Endothelial cell of umbilical vein (primary cell): ENCODE measurements at regions not wholly inside any gene's neighbourhood (a gene's known extent, or its start where the extent isn't known, plus 50 kb on each side); places are given as distances from the start of the nearest gene placed in this dataset.
A peak's percentile ranks its signal among the peaks of the same experiment; 100 is the strongest.

Experiments
- BruUV-seq: library from RNA; stranded (reverse); fragments of 400-500 nt; replicated peaks from 2 replicates; lab custom pipeline; 2021; lab: Mats Ljungman, UMichigan
- CTCF ChIA-PET: fragments of 300-600, 350-600 bp; sonication (Branson Sonifier 250); formaldehyde crosslinking; loops from one replicate; lab custom pipeline; 2021; ENCODE audit warnings: antibody characterized with exemption, inconsistent platforms; lab: Charles Lee
- POLR2A ChIA-PET: fragments of 300-600, 350-600 bp; sonication (Branson Sonifier 250); formaldehyde crosslinking; loops from one replicate; lab custom pipeline; 2021; ENCODE audit warnings: antibody characterized with exemption, inconsistent platforms; lab: Charles Lee
- DNase-seq: peaks from one replicate; pipeline ENCODE4 v3.0.0-alpha.2; 2011; ENCODE audit warnings: low read depth, low spot score
- FAIRE-seq: peaks from 2 replicates; lab custom pipeline; 2011; peaks lifted over from hg19 to GRCh38; lab: Jason Lieb, UNC
- H2AFZ ChIP-seq: 2 replicates; pipeline ENCODE4 v1.6.0; 2012; ENCODE audit warnings: low read depth, low read length, control low read depth, inconsistent platforms
- H3K27ac ChIP-seq: 2 replicates; pipeline ENCODE4 v1.5.1; 2011; ENCODE audit warnings: low read depth, mild to moderate bottlenecking, control low read depth, low read length, moderate library complexity; ENCODE audit not compliant: insufficient read depth
- H3K27me3 ChIP-seq, 2 experiments: 2 replicates each; pipeline versions ENCODE4 v1.6.0 to v1.6.1; 2011; ENCODE audit warnings: low read length in 2 of 2, mixed read lengths in 1 of 2; ENCODE audit not compliant: control insufficient read depth in 2 of 2, insufficient read depth in 2 of 2
- H3K36me3 ChIP-seq, 2 experiments: 2 replicates in 1 of 2; 3 replicates in 1 of 2; pipeline ENCODE4 v1.5.1; 2011; ENCODE audit warnings: low read length in 2 of 2, mild to moderate bottlenecking in 1 of 2, moderate library complexity in 1 of 2; ENCODE audit not compliant: control insufficient read depth in 2 of 2, insufficient read depth in 2 of 2; ENCODE audit errors: extremely low read depth in 1 of 2
- H3K4me1 ChIP-seq: 3 replicates; pipeline ENCODE4 v1.5.1; 2011; ENCODE audit warnings: mild to moderate bottlenecking, low read length; ENCODE audit not compliant: control insufficient read depth, insufficient read depth; ENCODE audit errors: extremely low read depth
- H3K4me2 ChIP-seq: 2 replicates; pipeline ENCODE4 v1.6.1; 2011; ENCODE audit warnings: low read length, control low read depth, mixed read lengths; ENCODE audit not compliant: insufficient read depth
- H3K4me3 ChIP-seq, 3 experiments: fragments of 200-600 bp in 1 of 3; sonication (generic), shearing (Covaris generic) in 1 of 3; replicated peaks in 1 of 3; 2 replicates each; pipeline ENCODE4 v1.5.1; 2011 to 2016; ENCODE audit warnings: control low read depth in 3 of 3, low read length in 3 of 3, mild to moderate bottlenecking in 2 of 3, inconsistent platforms in 1 of 3, low read depth in 1 of 3, moderate library complexity in 1 of 3; ENCODE audit not compliant: insufficient read depth in 1 of 3
- H3K79me2 ChIP-seq: 2 replicates; pipeline ENCODE4 v1.6.0; 2012; ENCODE audit warnings: low read length, inconsistent platforms; ENCODE audit not compliant: control insufficient read depth, insufficient read depth
- H3K9ac ChIP-seq: replicated peaks from 2 replicates; pipeline ENCODE3; 2011; ENCODE audit warnings: low read length, control low read depth; ENCODE audit not compliant: insufficient read depth; ENCODE audit errors: extremely low read depth
- H3K9me1 ChIP-seq: replicated peaks from 3 replicates; pipeline ENCODE4 v1.6.0; 2011; ENCODE audit warnings: mild to moderate bottlenecking, low read length; ENCODE audit not compliant: control insufficient read depth, insufficient read depth; ENCODE audit errors: extremely low read depth
- H3K9me3 ChIP-seq: replicated peaks from 2 replicates; pipeline ENCODE4 v1.5.1; 2012; ENCODE audit warnings: low read length, inconsistent platforms; ENCODE audit not compliant: control insufficient read depth, insufficient read depth
- H4K20me1 ChIP-seq: replicated peaks from 2 replicates; pipeline ENCODE3; 2011; ENCODE audit warnings: mild to moderate bottlenecking, low read length; ENCODE audit not compliant: control insufficient read depth, insufficient read depth; ENCODE audit errors: extremely low read depth
- CTCF ChIP-seq, 2 donors: IDR thresholded peaks; 1 replicate in 1 of 2; 2 replicates in 1 of 2; pipeline ENCODE4 v1.5.1; 2011; ENCODE audit warnings: low read length in 2 of 2, mild to moderate bottlenecking in 2 of 2, moderate library complexity in 2 of 2, control low read depth in 1 of 2, inconsistent platforms in 1 of 2, low read depth in 1 of 2; ENCODE audit not compliant: insufficient read depth in 1 of 2; ENCODE audit errors: extremely low read depth in 1 of 2
- EZH2 ChIP-seq: IDR thresholded peaks from 2 replicates; pipeline ENCODE4 v1.6.1; 2012; ENCODE audit warnings: borderline replicate concordance, low read depth, mild to moderate bottlenecking, moderate library complexity, low read length, inconsistent platforms; ENCODE audit not compliant: severe bottlenecking
- FOS ChIP-seq: IDR thresholded peaks from 2 replicates; pipeline ENCODE4 v1.6.1; 2011; ENCODE audit warnings: mild to moderate bottlenecking, low read length, moderate library complexity, borderline replicate concordance; ENCODE audit not compliant: insufficient read depth
- GATA2 ChIP-seq: IDR thresholded peaks from 2 replicates; pipeline ENCODE4 v1.7.0; 2011; ENCODE audit warnings: low read depth, mild to moderate bottlenecking, moderate library complexity, mixed read lengths, low read length; ENCODE audit not compliant: insufficient read length, insufficient read depth
- JUN ChIP-seq: IDR thresholded peaks from 2 replicates; pipeline ENCODE4 v1.6.1; 2011; ENCODE audit warnings: borderline replicate concordance, low read depth; ENCODE audit not compliant: insufficient read length, insufficient read depth
- MAX ChIP-seq: IDR thresholded peaks from 2 replicates; pipeline ENCODE4 v1.6.1; 2011; ENCODE audit not compliant: insufficient read depth, insufficient read length
- MYC ChIP-seq: IDR thresholded peaks from one replicate; pipeline ENCODE4 v1.6.1; 2011; ENCODE audit warnings: mild to moderate bottlenecking, low read depth, low read length
- POLR2A ChIP-seq: IDR thresholded peaks from 2 replicates; pipeline ENCODE4 v1.6.1; 2012; ENCODE audit warnings: low read depth, mild to moderate bottlenecking, control low read depth, low read length
- POLR2AphosphoS5 ChIP-seq: IDR thresholded peaks from 2 replicates; pipeline ENCODE4 v1.6.1; 2012; ENCODE audit warnings: low read depth, mild to moderate bottlenecking, control low read depth, low read length, moderate library complexity; ENCODE audit not compliant: insufficient read depth
- dilution Hi-C: fragments of 300-500 bp; cut with MboI; formaldehyde crosslinking; loops from one replicate; pipeline ENCODE4 v1.15.0; 2019; ENCODE audit warnings: low sequenced_read_pairs; ENCODE audit not compliant: extremely low pct_ligation_motif_present
- intact Hi-C: fragments of 100-400 bp; cut with micrococcal nuclease; formaldehyde crosslinking; loops from one replicate; pipeline ENCODE4 v1.10.0; 2022

- TF ChIP-seq JUN (no peak), MAX (no peak), GATA2 (no peak), MYC (no peak), FOS (no peak), CTCF (IDR thresholded peaks at IDR 0.05; ENCODE audit: extremely low read depth in 1 of 2, insufficient read depth in 1 of 2, low read depth in 1 of 2, low read length in 2 of 2) (no peak), POLR2A (no peak), POLR2AphosphoS5 (no peak), EZH2 (no peak)
- Histone ChIP-seq H3K9ac (no peak overlapping the region), H3K9me1 (no peaks in the 10 kb centered on the region), H2AFZ (no peak overlapping the region), H3K4me1 (peaks cover 9% of the 10 kb centered on the region), H3K4me3 (no peak overlapping the region), H3K9me3 (no peaks in the 10 kb centered on the region), H3K27ac (peak overlapping the region; percentile 15), H3K79me2 (no peaks in the 10 kb centered on the region), H4K20me1 (no peaks in the 10 kb centered on the region), H3K27me3 (no peaks in the 10 kb centered on the region), H3K4me2 (no peak overlapping the region), H3K36me3 (no peaks in the 10 kb centered on the region)
- no peak for DNase-seq
- BruUV-seq, result no TSS peak
- POLR2A ChIA-PET, result no interaction called here
- no peak for FAIRE-seq
- CTCF ChIA-PET, result no interaction called here
- intact Hi-C loops (no loop called here), dilution Hi-C loops (no loop called here)
Measured at GRCh38 chr5:66442951-66443445, 153.2 kb upstream of the MAST4 start.
